ENCODE measurements at regions not wholly inside any gene's neighbourhood (a gene's known extent, or its start where the extent isn't known, plus 50 kb on each side); places are given as distances from the start of the nearest gene placed in this dataset.

DNA sequence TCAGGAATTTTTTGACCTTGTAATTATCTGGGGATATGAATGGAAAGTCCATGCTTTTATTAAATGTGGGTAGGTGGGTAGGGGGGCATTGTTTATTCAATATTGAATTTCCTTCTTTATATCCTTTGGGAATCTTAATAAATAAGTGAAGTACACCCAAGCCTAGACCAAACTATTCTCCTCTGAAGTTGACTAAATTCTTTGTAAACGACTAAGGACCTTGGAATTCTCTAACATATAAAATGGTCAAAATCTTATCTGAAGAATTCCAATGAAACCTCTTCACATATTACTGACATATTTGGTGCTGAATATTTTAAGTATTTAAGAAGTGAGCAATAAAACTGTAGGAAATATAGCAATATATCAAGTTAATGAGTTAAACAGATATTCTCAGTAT lies 1432.1 kb upstream of the GBE1 start:
- Mint-ChIP-seq H3K27ac (no peak overlapping the region), H3K4me1 (no peaks in the 10 kb centered on the region), H3K4me3 (no peak overlapping the region), H3K36me3 (ENCODE audit: low read depth) (no peaks in the 10 kb centered on the region), H3K9me3 (peaks cover 7% of the 10 kb centered on the region), H3K27me3 (no peaks in the 10 kb centered on the region)
- ChIA-PET CTCF (no interaction called here), POLR2A (no interaction called here)
- DNase-seq: no peak

DNA sequence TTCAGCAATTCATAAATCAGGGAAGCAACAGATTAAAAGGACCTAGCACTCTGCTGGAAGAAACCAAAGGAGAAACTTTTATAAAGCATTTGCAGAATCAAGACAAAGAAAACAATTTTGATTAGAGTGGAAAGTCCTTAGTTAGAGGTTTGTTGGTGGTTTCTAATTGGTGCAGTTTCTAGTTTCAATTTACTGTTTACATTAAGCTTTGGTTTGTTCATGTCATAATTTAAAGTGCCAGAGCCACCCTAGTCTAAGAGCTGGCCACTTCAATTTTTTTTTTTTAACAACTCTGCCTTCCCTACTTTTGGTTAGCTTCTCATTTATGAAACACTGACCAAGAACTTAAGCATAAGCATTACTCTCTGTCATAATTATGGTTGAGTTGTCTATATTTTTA lies 1428.2 kb upstream of the GBE1 start:
- Mint-ChIP-seq H3K9me3 (peaks cover 3% of the 10 kb centered on the region), H3K4me3 (no peak overlapping the region), H3K4me1 (no peaks in the 10 kb centered on the region), H3K27ac (no peak overlapping the region), H3K27me3 (no peaks in the 10 kb centered on the region), H3K36me3 (ENCODE audit: low read depth) (no peaks in the 10 kb centered on the region)
- ChIA-PET CTCF (no interaction called here), POLR2A (no interaction called here)
- DNase-seq: no peak

DNA sequence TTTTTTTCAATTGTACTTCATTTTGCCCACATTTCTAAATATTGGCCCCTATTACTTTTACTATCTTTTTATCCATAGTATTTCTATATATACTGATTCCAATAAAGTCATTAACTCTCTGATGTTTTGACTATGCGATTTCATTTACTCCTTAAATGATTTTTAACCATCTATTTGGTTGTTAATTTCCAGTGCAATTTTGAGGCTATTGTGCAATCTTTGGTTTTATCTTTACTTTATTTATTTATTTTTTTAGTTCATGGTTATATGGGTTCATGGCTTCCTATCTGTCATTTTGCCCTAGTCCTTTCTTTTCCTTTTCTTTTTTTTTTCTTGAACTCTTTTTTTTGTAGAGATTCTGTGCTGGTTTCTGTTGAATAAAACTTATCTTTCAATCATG lies 1408.0 kb upstream of the GBE1 start:
- Mint-ChIP-seq H3K36me3 (ENCODE audit: low read depth) (no peaks in the 10 kb centered on the region), H3K4me3 (no peak overlapping the region), H3K27ac (no peak overlapping the region), H3K4me1 (no peaks in the 10 kb centered on the region), H3K9me3 (no peaks in the 10 kb centered on the region), H3K27me3 (no peaks in the 10 kb centered on the region)
- no peak for DNase-seq
- ChIA-PET CTCF (no interaction called here), POLR2A (no interaction called here)

DNA sequence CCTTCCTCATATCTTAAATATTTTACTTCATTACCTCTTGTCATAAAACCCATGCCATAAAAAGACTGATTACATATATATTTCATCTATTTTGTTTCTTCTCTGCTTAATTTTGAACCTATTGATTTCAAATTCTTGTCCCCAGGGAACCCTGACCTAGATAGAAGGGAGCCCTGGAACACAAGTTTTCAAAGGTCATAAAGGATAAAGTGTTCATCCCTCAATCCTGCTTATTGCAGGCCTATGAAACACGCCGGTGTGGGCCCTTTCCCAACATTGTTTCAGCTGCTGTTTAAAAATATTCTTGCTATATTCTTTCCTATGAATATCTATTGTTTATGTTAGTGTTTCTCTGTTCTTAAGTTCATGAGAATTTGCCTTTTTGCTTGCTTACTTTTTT lies 1389.5 kb upstream of the GBE1 start:
- no peaks in the 10 kb centered on the region for H3K27me3 Mint-ChIP-seq
- ChIA-PET CTCF (no interaction called here), POLR2A (no interaction called here)
- H3K4me3 Mint-ChIP-seq: no peak overlapping the region
- H3K27ac Mint-ChIP-seq: no peak overlapping the region
- H3K4me1 Mint-ChIP-seq: no peaks in the 10 kb centered on the region
- H3K9me3 Mint-ChIP-seq: peaks cover 15% of the 10 kb centered on the region
- H3K36me3 Mint-ChIP-seq (ENCODE audit: low read depth): no peaks in the 10 kb centered on the region
- DNase-seq: no peak

DNA sequence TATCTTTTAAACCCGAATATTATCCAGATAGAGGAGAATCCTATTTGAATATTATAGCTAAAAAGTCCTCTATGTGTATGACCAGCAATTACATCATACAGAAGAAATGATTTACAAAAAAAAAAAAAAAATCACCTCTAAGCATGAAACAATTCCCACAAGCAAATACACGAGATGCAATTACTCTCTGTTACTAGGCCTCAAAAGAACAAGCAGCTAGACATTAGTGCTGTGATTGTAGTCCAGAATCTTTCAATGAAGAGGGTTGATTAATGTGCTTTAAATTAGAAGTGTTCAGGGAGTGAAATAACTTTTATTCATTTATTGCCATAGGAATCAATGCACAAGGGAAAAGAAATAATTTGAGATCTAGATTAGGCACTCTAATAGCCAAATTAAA lies 1379.5 kb upstream of the GBE1 start:
- POLR2A ChIA-PET: no interaction called here
- no peaks in the 10 kb centered on the region for H3K27me3 Mint-ChIP-seq
- peaks cover 2% of the 10 kb centered on the region for H3K9me3 Mint-ChIP-seq
- H3K36me3 Mint-ChIP-seq (ENCODE audit: low read depth): no peaks in the 10 kb centered on the region
- H3K4me3 Mint-ChIP-seq: no peak overlapping the region
- H3K4me1 Mint-ChIP-seq: no peaks in the 10 kb centered on the region
- no peak for DNase-seq
- no peak overlapping the region for H3K27ac Mint-ChIP-seq
- CTCF ChIA-PET: no interaction called here

DNA sequence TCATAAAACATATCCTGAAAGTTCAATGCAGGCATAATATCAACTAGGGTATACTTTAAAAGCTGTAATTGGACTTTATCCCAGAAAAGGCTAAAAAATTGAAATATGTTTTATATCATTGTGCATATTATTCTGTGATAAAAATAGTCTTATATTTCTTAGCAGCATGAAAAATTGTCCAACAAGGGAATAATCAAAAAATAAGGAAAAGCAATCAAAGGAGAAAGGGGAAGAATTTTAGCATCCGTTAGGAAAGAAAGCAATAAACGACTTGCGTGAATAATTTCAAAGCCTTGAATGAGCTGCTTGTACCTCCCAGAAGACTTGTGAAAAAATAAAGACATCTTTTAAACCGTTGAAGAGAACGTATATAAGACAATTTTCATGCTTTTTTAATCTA lies 1369.8 kb upstream of the GBE1 start:
- Mint-ChIP-seq H3K4me1 (no peaks in the 10 kb centered on the region), H3K27me3 (no peaks in the 10 kb centered on the region), H3K9me3 (peaks cover 6% of the 10 kb centered on the region), H3K27ac (no peak overlapping the region), H3K4me3 (no peak overlapping the region), H3K36me3 (ENCODE audit: low read depth) (no peaks in the 10 kb centered on the region)
- no peak for DNase-seq
- CTCF ChIA-PET: no interaction called here
- POLR2A ChIA-PET: no interaction called here

DNA sequence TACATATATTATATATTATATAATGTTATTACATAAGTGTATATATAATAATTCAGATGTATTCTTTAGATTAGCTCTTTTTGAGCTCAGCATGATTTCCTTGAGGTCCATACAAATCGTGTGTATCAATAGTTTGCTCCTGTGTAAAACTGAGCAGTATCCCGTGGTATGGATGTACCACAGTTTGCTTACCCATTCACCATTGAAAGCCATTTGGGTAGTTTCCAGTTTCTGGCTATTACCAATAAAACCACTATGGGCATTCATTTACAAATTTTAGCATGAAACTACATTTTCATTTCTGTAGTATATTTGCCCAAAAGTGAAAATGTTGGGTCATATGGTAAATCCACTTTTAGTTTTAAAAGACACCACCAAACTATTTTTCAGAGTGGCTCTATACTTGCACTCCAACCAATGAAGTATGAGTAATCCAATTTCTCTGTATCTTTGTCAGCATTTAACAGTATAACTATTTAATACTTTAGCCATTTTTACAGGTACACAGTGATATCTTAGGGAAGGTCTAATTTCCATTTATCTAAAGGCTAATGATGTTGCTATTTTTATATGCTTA lies 1361.4 kb upstream of the GBE1 start:
- POLR2A ChIA-PET: no interaction called here
- H3K4me3 Mint-ChIP-seq: no peak overlapping the region
- peaks cover 8% of the 10 kb centered on the region for H3K9me3 Mint-ChIP-seq
- H3K4me1 Mint-ChIP-seq: no peaks in the 10 kb centered on the region
- no peak for DNase-seq
- H3K27me3 Mint-ChIP-seq: no peaks in the 10 kb centered on the region
- CTCF ChIA-PET: no interaction called here
- no peaks in the 10 kb centered on the region for H3K36me3 Mint-ChIP-seq (ENCODE audit: low read depth)
- H3K27ac Mint-ChIP-seq: no peak overlapping the region

DNA sequence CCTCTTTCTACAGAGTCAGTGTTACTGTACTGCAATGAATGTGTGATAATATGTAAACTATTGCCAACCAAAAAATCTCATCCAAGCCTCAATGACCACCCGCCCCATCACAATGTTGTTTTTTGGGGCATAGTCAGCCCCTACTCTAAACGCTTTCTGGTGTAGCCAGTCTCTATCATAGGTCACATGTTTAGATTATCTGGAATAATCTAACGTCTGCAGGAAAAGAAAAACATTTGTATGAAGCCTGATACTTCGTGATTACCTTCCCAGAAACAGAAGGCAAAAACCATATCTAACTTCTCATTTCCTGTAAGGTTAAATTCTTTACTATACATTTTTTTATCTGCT lies 1331.8 kb upstream of the GBE1 start:
- no peaks in the 10 kb centered on the region for H3K27me3 Mint-ChIP-seq
- H3K4me1 Mint-ChIP-seq: no peaks in the 10 kb centered on the region
- POLR2A ChIA-PET: no interaction called here
- no peak for DNase-seq
- H3K9me3 Mint-ChIP-seq: peaks cover 2% of the 10 kb centered on the region
- no peak overlapping the region for H3K4me3 Mint-ChIP-seq
- no peaks in the 10 kb centered on the region for H3K36me3 Mint-ChIP-seq (ENCODE audit: low read depth)
- no peak overlapping the region for H3K27ac Mint-ChIP-seq
- CTCF ChIA-PET: no interaction called here

DNA sequence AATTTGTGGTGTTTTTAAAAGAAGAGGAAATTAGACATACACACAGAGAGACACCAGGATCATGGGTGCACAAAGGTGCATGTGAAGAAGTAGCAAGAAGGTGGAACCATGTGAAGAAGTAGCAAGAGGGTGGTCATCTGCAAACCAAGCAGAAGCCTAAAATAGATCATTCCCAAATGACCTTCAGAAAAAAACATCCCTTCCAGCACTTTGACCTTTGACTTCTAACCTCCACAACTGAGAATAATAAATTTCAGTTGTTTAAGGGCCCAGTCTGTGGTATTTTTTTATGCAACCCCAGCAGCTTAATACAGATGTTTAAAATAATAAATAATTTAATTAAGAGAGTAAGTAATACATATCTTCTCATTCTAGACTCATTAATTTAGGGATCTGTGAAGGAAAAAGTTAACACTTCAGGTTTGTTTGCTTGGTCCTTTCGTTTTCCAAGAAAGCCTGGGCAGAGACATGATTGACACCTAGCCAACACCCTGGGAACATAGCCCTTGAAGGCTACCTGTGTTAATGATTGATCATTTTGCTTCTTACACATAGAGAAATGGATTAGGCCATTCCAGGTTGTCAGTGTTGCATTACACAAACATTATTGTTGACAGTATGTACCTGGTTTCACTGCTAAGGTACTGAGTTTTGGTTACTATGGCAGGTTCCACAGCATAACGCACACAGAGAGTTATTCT lies 1331.2 kb upstream of the GBE1 start:
- Mint-ChIP-seq H3K36me3 (ENCODE audit: low read depth) (no peaks in the 10 kb centered on the region), H3K27ac (no peak overlapping the region), H3K27me3 (no peaks in the 10 kb centered on the region), H3K9me3 (peaks cover 2% of the 10 kb centered on the region), H3K4me3 (no peak overlapping the region), H3K4me1 (no peaks in the 10 kb centered on the region)
- POLR2A ChIA-PET: no interaction called here
- no peak for DNase-seq
- CTCF ChIA-PET: no interaction called here

DNA sequence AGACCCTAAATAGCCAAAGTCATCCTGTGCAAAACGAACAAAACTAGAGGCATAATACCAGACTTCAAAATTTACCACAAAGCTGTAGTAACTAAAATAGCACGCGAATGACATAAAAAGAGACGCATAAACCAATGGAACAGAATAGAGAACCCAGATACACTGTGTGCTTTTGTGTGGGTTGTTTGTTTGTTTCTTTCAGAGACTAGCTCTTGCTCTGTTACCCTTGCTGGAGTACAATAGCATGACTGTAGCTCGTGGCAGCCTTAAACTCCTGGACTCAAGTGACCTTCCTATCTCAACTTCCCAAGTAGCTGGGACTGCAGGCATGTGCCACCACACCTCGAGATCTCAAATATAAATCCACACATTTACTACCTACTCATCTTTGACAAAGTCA lies 1314.6 kb upstream of the GBE1 start:
- Mint-ChIP-seq H3K4me3 (no peak overlapping the region), H3K27ac (no peak overlapping the region), H3K36me3 (ENCODE audit: low read depth) (no peaks in the 10 kb centered on the region), H3K4me1 (no peaks in the 10 kb centered on the region), H3K9me3 (peaks cover 6% of the 10 kb centered on the region), H3K27me3 (no peaks in the 10 kb centered on the region)
- ChIA-PET POLR2A (no interaction called here), CTCF (no interaction called here)
- DNase-seq: no peak

DNA sequence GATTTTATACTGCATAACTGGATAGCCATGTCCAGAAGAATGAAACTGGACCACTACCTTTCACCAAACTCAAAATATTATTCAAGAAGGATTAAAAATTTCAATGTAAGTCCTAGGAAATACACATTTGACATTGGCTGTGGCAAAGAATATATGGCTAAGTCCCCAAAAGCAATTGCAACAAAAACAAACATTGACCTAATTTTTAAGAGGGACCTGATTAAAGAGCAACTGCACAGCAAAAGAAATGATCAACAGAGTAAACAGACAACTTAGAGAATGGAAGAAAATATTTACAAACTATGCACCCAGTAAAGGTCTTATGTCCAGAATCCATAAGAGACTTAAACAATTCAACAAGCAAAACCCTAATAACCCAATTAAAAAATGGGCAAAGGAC lies 1313.0 kb upstream of the GBE1 start:
- Mint-ChIP-seq H3K9me3 (peaks cover 7% of the 10 kb centered on the region), H3K4me3 (no peak overlapping the region), H3K36me3 (ENCODE audit: low read depth) (no peaks in the 10 kb centered on the region), H3K27ac (no peak overlapping the region), H3K27me3 (no peaks in the 10 kb centered on the region), H3K4me1 (no peaks in the 10 kb centered on the region)
- ChIA-PET POLR2A (no interaction called here), CTCF (no interaction called here)
- DNase-seq: no peak

DNA sequence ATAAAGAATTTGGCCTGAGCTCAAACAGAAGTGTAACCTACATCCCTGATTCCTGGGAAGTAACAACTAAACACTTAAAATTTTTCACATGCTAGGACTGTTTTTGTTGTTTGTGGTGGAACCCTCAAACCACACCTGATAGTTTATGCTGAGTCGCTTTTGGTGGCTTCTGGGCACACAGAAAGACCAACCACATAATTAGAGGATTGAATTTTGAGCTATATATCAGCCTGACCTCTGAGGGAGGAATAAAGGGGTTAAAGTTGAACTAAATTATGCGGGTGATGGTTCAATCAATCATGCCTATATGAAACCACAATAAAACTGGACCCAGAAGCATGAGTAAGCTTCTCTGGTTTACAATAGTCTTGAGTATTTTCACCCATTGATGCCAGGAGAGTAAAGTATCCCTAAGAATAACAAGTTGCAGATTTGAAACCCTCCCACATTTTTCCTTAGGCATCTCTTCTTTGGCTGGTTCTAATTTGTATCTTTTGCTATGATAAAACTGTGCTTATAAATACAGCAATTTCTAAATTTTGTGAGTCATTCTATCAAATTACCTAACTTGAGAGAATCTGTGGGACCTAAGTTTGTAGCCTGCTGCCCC lies 1304.5 kb upstream of the GBE1 start:
- H3K4me3 Mint-ChIP-seq: no peak overlapping the region
- CTCF ChIA-PET: no interaction called here
- H3K27me3 Mint-ChIP-seq: no peaks in the 10 kb centered on the region
- no peak for DNase-seq
- H3K27ac Mint-ChIP-seq: no peak overlapping the region
- H3K4me1 Mint-ChIP-seq: no peaks in the 10 kb centered on the region
- peaks cover 15% of the 10 kb centered on the region for H3K9me3 Mint-ChIP-seq
- POLR2A ChIA-PET: no interaction called here
- no peaks in the 10 kb centered on the region for H3K36me3 Mint-ChIP-seq (ENCODE audit: low read depth)

DNA sequence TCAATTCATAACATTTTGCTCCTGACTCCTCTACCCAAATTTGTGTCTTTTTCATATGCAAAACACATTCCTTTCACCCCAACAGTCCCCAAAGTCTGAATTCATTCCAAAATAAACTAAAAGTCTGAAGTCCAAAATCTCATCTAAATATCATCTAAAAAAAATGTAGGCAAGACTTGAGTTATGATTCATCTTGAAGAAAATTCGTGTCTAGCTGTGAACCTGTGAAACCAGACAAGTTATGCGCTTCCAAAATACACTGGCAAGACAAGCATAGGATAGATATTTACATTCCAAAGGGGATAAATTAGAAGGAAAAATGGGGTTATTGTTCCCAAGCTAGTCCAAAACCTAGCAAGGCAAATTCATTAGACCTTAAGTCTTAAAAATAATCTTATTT lies 1302.0 kb upstream of the GBE1 start:
- no peak for DNase-seq
- Mint-ChIP-seq H3K36me3 (ENCODE audit: low read depth) (no peaks in the 10 kb centered on the region), H3K27me3 (no peaks in the 10 kb centered on the region), H3K4me3 (no peak overlapping the region), H3K9me3 (peaks cover 17% of the 10 kb centered on the region), H3K27ac (no peak overlapping the region), H3K4me1 (no peaks in the 10 kb centered on the region)
- POLR2A ChIA-PET: no interaction called here
- CTCF ChIA-PET: no interaction called here

DNA sequence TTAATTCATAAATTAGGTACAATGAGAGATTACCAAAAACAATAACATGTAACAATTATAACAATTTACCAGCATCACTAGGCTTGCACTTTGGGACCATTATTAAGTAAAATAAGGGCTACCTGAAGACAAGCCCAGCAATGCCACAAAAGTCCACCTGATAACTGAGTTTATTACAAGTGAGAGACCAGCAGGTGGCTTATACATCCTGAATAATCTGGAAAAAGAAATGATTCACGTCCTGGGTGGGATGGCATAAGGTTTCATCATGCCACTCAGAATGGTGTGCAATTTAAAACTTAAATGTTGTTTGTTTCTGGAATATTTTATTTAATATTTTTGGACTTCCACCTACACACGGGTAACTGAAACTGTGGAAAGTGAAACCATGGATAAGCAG lies 1287.1 kb upstream of the GBE1 start:
- no peaks in the 10 kb centered on the region for H3K4me1 Mint-ChIP-seq
- no peaks in the 10 kb centered on the region for H3K36me3 Mint-ChIP-seq (ENCODE audit: low read depth)
- H3K27ac Mint-ChIP-seq: no peak overlapping the region
- H3K9me3 Mint-ChIP-seq: peaks cover 3% of the 10 kb centered on the region
- ChIA-PET CTCF (no interaction called here), POLR2A (no interaction called here)
- no peak overlapping the region for H3K4me3 Mint-ChIP-seq
- no peaks in the 10 kb centered on the region for H3K27me3 Mint-ChIP-seq
- DNase-seq: no peak
